Chondrocyte (in vitro differentiated cells): ENCODE measurements at regions not wholly inside any gene's neighbourhood (a gene's known extent, or its start where the extent isn't known, plus 50 kb on each side); places are given as distances from the start of the nearest gene placed in this dataset.

ENCODE experiments used
- DNase-seq: peaks from one replicate; pipeline ENCODE4 v3.0.0; 2021; ENCODE audit warnings: mixed read lengths, low spot score
- H3K27ac Mint-ChIP-seq: one replicate; pipeline ENCODE4 v1.8.0; 2021; ENCODE audit warnings: mild to moderate bottlenecking, moderate library complexity, mixed read lengths; ENCODE audit not compliant: unreplicated experiment
- H3K27me3 Mint-ChIP-seq: 2 replicates; pipeline ENCODE4 v1.8.0; 2021; ENCODE audit warnings: low read depth, mixed read lengths
- H3K36me3 Mint-ChIP-seq: 2 replicates; pipeline ENCODE4 v1.8.0; 2021; ENCODE audit warnings: low read depth, mixed read lengths
- H3K4me1 Mint-ChIP-seq: 2 replicates; pipeline ENCODE4 v1.8.0; 2021; ENCODE audit warnings: low read depth, mild to moderate bottlenecking, mixed read lengths
- H3K4me3 Mint-ChIP-seq: one replicate; pipeline ENCODE4 v1.8.0; 2021; ENCODE audit warnings: mild to moderate bottlenecking, moderate library complexity, mixed read lengths; ENCODE audit not compliant: unreplicated experiment
- H3K9me3 Mint-ChIP-seq: 2 replicates; pipeline ENCODE4 v1.8.0; 2021; ENCODE audit warnings: low read depth, mixed read lengths
- TF ChIP-seq, protein P1 (sequence below): fragments of 200-600 bp; sonication (generic); IDR thresholded peaks from 2 replicates; pipeline ENCODE4 v1.5.0; 2021; ENCODE audit warnings: antibody characterized with exemption, mild to moderate bottlenecking, moderate library complexity

DNA sequence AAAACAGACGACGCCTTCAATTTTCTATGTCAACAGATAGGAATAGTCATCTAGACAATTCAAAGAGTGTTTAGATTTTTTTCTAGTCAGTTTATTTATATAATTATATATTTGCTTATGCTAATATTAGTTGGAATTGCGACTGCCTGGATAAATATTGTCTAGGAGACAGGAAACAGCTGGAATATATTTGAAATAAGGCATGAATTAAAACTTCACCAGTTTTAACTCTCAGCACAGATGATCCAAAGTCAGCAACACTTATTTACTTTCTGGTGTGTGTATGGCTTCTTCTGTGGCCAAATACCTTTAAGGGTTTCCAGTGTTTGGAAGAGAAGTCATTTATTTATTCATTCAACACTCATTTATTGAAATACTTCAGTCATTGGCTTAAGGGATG is 1215.4 kb upstream of the USP15 start:
- peaks cover 3% of the 10 kb centered on the region for H3K9me3 Mint-ChIP-seq
- no peaks in the 10 kb centered on the region for H3K4me1 Mint-ChIP-seq
- TF ChIP-seq, protein P1, sequence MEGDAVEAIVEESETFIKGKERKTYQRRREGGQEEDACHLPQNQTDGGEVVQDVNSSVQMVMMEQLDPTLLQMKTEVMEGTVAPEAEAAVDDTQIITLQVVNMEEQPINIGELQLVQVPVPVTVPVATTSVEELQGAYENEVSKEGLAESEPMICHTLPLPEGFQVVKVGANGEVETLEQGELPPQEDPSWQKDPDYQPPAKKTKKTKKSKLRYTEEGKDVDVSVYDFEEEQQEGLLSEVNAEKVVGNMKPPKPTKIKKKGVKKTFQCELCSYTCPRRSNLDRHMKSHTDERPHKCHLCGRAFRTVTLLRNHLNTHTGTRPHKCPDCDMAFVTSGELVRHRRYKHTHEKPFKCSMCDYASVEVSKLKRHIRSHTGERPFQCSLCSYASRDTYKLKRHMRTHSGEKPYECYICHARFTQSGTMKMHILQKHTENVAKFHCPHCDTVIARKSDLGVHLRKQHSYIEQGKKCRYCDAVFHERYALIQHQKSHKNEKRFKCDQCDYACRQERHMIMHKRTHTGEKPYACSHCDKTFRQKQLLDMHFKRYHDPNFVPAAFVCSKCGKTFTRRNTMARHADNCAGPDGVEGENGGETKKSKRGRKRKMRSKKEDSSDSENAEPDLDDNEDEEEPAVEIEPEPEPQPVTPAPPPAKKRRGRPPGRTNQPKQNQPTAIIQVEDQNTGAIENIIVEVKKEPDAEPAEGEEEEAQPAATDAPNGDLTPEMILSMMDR, result no peak
- no peaks in the 10 kb centered on the region for H3K27me3 Mint-ChIP-seq
- no peak overlapping the region for H3K27ac Mint-ChIP-seq
- no peak overlapping the region for H3K4me3 Mint-ChIP-seq
- DNase-seq, result no peak
- H3K36me3 Mint-ChIP-seq, result no peaks in the 10 kb centered on the region

DNA sequence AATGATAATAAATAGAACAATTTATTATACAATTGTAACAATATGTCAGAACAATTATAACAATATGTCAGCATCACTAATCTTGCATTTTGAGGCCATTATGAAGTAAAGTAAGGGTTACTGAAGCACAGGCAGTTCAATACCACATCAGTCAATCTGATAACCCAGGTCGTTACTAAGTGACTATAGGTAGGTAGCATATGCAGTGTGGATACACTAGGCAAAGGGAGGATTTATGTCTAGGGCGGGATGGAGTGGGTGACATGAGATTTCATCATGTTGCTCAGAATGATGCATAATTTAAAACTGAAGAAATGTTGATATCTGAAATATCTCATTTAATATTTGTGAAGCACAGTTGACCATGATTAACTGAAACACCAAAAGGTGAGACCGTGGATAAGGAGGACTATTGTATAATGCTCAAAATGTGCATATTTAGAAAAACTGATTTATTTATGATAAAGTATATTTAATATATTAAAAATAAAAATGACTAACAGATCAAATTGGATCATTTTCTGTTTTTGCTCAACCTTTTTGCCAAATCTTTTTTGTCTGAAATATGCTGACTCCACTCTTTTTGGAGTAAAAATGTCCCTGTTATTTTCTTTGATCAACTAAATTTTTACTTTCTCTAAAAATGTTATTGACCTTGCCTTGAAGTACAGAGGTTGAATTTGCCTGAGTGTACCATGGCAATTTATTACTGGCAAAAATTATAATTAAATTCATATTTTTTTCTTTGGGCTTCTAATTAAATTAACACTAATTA is 1189.4 kb upstream of the USP15 start:
- Mint-ChIP-seq H3K36me3 (no peaks in the 10 kb centered on the region), H3K27me3 (peaks cover 2% of the 10 kb centered on the region), H3K4me1 (no peaks in the 10 kb centered on the region), H3K4me3 (no peak overlapping the region), H3K9me3 (no peaks in the 10 kb centered on the region), H3K27ac (no peak overlapping the region)
- TF ChIP-seq, protein P1, result no peak
- DNase-seq, result no peak

DNA sequence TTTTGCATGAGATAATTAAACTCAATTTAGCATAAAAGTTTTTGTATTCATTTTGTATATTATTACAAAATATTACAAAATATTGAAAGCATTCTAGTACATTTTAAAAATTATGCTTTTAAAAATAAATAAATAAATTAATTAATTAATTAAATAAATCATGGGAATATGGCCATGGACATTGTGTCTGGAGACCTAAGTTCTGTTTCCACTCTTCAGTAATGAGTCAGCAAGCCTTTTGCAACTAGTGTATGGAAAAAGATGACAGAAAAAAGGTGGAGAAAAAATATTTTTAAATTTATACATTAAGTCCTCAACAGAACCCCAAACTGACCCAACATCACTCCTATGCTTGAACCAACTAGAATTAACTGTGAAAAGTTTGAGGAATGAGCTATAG is 1187.5 kb upstream of the USP15 start:
- Mint-ChIP-seq H3K4me1 (no peaks in the 10 kb centered on the region), H3K9me3 (peaks cover 5% of the 10 kb centered on the region), H3K4me3 (no peak overlapping the region), H3K27ac (no peak overlapping the region), H3K27me3 (no peaks in the 10 kb centered on the region), H3K36me3 (no peaks in the 10 kb centered on the region)
- TF ChIP-seq, protein P1, result no peak
- DNase-seq, result no peak

DNA sequence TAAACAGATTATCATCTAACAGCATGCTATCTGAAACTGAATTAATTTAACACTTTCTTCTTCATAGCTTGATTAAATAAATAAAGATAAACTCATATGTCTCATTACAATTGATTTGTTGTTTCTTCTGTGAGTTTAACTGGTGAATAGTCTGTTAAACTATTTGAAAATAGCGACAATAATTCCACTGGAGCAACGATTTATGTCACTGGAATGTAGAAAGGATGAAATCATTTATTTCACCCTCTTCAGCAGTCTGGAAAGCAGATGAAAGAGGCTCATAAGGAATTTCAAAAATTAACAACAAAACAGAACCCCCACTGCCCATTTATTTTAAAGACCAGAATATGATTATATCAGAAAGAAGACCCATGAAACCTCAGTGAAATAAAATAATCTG is 1165.1 kb upstream of the USP15 start:
- Mint-ChIP-seq H3K36me3 (no peaks in the 10 kb centered on the region), H3K27me3 (no peaks in the 10 kb centered on the region), H3K27ac (no peak overlapping the region), H3K4me3 (no peak overlapping the region), H3K4me1 (peaks cover 11% of the 10 kb centered on the region), H3K9me3 (no peaks in the 10 kb centered on the region)
- DNase-seq, result no peak
- TF ChIP-seq, protein P1, result no peak

DNA sequence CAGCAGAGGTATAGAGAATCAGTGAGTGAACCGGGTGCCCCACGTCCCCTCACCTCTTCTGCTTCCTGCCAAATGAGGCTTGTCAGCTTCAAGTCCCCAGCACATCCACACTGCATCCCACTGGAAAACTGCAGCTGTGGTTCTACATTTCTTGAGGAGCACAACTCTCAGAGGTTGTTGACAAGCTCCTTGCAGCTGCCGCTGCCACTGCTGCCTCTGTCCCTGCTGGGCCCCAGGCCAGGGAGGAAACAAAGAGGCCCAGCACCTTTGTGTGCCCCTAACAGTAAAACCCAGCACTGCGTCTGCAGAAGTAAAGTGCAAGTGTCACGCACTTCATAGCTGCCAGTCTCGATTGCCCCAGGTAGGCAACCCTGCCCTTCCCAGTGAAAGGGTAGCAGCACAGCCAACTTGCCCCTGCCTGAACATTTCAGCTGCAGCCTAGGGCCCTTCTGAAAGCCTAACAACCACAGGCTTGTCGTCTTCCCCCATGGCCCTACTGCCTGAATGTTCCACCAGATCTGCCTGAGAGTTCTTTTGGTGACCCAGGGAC is 1162.1 kb upstream of the USP15 start:
- Mint-ChIP-seq H3K27ac (no peak overlapping the region), H3K27me3 (no peaks in the 10 kb centered on the region), H3K36me3 (no peaks in the 10 kb centered on the region), H3K4me1 (peaks cover 11% of the 10 kb centered on the region), H3K9me3 (no peaks in the 10 kb centered on the region), H3K4me3 (no peak overlapping the region)
- TF ChIP-seq, protein P1, result no peak
- DNase-seq, result no peak
